C4-2B (cell line): ENCODE measurements at regions not wholly inside any gene's neighbourhood (a gene's known extent, or its start where the extent isn't known, plus 50 kb on each side); places are given as distances from the start of the nearest gene placed in this dataset.

Experiments used
- ZFX ChIP-seq: fragments of 450-650 bp; IDR thresholded peaks from 2 replicates; pipeline ENCODE4 v1.6.1; 2017
- TF ChIP-seq, protein P1 (sequence below): fragments of 450-650 bp; conservative IDR thresholded peaks from 2 replicates; pipeline ENCODE4 v1.5.1; 2017; ENCODE audit warnings: mild to moderate bottlenecking

- TF ChIP-seq, protein P1, sequence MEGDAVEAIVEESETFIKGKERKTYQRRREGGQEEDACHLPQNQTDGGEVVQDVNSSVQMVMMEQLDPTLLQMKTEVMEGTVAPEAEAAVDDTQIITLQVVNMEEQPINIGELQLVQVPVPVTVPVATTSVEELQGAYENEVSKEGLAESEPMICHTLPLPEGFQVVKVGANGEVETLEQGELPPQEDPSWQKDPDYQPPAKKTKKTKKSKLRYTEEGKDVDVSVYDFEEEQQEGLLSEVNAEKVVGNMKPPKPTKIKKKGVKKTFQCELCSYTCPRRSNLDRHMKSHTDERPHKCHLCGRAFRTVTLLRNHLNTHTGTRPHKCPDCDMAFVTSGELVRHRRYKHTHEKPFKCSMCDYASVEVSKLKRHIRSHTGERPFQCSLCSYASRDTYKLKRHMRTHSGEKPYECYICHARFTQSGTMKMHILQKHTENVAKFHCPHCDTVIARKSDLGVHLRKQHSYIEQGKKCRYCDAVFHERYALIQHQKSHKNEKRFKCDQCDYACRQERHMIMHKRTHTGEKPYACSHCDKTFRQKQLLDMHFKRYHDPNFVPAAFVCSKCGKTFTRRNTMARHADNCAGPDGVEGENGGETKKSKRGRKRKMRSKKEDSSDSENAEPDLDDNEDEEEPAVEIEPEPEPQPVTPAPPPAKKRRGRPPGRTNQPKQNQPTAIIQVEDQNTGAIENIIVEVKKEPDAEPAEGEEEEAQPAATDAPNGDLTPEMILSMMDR: no peak
- TF ChIP-seq ZFX: no peak
Measured at GRCh38 chr14:51318813-51319597, 79.0 kb downstream of the TMX1 start.
